HG03442 (cell line): ENCODE measurements at regions not wholly inside any gene's neighbourhood (a gene's known extent, or its start where the extent isn't known, plus 50 kb on each side); places are given as distances from the start of the nearest gene placed in this dataset.
A peak's percentile ranks its signal among the peaks of the same experiment; 100 is the strongest.

Experiments used
- ATAC-seq: cut with Tn5 transposase; IDR thresholded peaks from one replicate; pipeline ENCODE4 v1.9.1; 2021; ENCODE audit warnings: mild to moderate bottlenecking, moderate library complexity; ENCODE audit not compliant: unreplicated experiment

DNA sequence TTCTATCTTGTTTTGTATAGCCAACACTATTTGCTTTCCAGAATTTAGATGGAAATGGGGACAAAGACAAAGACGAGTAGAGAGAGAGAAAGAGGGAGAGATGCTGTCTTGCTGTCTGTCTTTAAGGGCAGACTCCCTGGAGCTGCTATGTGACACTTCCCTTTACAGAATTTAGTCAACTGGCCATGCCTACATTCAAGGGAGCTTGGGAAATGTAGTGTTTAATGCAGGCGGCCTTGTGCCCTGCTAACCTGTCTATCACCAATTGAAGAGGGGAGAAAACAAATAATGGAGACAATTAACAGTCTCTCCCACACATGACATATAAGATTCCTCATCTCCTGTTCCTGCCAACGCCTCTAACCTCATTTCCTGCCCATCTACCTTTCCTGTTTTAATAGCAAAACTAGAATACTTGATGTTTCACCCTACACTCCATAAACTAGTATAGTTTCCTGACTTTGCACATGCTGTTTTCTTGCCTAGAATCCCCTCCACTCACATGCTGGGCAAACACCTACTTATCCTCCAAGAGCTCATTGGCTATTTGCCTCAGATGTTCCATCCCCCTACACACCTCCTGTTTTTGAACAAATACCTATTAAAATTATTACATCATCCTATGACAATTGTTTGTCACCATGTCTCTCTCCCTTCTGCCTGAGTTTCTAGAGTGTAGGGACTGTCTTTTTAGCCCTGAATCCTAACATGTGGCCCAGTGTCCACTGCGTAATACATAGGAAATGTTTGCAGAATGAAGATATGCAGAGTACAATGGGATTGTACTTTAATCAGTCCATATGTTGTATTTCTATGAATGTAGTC lies 117.2 kb downstream of the SLC25A24 start:
- ATAC-seq: no peak

DNA sequence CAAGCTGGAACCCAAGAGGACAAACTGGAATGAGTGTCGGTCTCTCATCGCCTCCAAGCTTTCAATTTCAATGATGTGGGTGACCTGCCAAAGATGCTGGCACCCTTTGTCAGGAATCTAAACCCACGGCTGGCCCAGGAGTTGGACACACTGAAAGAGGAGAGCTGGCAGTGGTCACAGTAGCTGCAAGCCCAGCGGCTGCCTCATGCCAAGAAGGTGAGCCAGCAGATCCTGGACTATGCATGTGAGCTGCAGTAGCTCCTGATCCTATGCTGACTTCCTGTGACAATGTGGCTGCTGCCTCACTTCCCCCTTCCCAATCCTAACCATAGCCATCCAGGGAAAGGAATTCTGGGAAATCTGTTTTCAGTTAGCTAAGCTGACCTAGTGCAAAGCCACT lies 117.0 kb upstream of the VAV3 start:
- no peak for ATAC-seq

DNA sequence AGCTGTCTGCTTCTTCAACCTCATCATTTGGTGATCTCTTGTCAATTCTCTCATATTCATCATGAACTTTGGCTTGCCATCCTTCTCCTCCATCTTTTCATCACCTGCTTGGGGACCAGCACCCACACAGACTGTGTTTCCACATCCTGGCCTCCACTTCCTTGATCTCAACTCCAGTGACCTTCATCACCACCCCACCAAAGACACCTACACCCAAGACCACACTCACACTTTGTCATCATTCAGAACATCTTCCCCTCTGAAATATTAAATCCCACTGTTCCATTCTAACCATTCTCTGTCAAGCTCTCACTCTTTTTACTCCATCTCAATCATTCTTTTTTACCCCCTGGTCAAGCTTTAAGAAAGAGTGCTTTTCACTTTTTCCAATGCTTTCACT lies 115.5 kb upstream of the VAV3 start:
- no peak for ATAC-seq

- no peak for ATAC-seq
Observed at GRCh38 chr1:108079440-108080025, 114.6 kb upstream of the VAV3 start.

GRCh38 chr1:108077991-108078390 lies 113.0 kb upstream of the VAV3 start:
- no peak for ATAC-seq

DNA sequence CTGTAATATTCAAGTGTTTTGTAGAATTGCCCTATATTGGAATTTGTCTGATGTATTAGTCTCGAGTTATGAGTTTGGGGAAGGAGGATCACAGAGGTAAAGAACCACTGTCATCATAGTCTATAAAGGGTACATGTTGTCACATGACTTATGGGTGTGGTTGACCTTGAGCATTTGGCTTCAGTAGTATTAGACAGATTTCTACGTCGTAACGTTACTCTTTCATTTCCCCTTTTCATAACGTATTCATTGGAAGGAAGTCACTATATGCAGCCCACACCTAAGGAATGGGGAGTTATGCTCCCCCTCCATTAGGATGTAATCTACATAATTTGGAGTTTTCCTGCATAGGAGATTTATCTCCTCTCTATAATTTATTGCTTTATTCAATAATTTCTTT lies 110.1 kb upstream of the VAV3 start:
- peak; percentile 61 for ATAC-seq

DNA sequence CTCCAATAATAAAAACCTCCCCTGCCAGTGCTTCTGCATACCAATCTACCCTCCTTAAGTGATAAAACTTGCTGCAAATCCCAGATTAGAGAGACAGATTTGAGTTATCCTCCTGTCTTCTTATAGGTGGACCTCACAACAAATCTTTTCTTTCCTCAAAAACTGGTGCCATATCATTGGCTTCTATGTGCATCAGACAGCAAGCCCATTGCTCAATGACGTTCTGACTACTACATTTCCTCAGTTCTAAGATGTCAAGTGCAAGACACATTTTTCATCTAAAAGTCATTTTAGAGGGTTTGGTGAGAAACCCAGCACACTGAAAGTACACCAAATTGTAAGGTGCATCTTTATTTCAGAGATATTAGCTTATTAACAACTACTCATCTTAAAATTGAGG lies 107.8 kb upstream of the VAV3 start:
- no peak for ATAC-seq

DNA sequence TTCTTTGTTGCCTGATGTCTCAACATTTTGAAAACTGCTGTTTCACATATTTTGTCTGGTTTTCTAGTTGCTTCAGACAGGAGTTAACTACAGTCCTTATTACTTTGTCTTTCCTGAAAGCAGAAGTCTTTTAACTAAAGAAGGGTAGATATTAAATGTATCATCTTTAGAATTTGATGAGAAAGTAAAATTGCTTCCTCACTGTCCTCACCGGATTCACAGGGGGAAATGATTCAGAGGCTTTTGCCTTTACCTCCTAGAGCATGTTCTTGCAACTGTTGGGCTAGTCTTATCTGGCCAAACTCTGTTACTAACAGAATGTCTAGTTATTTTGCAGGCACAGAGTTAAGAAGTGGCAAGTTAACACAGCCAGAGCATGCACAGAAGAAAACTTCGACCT lies 107.2 kb upstream of the VAV3 start:
- ATAC-seq: no peak

DNA sequence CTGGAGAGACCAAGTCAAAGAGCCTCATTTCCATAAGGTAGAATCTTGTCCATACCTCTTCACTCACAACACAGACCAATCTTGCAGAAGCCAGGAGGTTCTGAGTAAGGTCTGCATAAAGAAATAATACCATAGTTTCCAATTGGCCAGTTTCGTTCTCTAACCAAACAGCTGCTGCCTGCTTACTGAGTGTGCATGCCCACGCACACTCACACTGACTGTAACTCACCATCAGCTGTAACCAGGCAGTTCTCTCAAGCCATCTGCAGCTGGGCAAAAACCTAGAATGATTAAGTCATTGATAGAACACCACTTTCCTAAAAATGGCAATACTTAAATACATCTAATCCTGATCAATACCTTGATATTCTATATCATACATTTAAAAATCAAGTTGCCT lies 106.6 kb upstream of the VAV3 start:
- ATAC-seq: peak; percentile 62

GRCh38 chr1:108070662-108071061 lies 105.7 kb upstream of the VAV3 start:
- ATAC-seq: no peak

GRCh38 chr1:108067884-108068540 lies 103.0 kb upstream of the VAV3 start:
- no peak for ATAC-seq

GRCh38 chr1:108066808-108067207 lies 101.8 kb upstream of the VAV3 start:
- ATAC-seq: no peak

- ATAC-seq: no peak
Observed at GRCh38 chr1:108064255-108064654, 99.3 kb upstream of the VAV3 start.

- ATAC-seq: no peak
Observed at GRCh38 chr1:108063703-108064102, 98.7 kb upstream of the VAV3 start.

- ATAC-seq: no peak
Observed at GRCh38 chr1:108059945-108060344, 95.0 kb upstream of the VAV3 start.

- ATAC-seq: no peak
Observed at GRCh38 chr1:108057541-108057940, 92.6 kb upstream of the VAV3 start.

DNA sequence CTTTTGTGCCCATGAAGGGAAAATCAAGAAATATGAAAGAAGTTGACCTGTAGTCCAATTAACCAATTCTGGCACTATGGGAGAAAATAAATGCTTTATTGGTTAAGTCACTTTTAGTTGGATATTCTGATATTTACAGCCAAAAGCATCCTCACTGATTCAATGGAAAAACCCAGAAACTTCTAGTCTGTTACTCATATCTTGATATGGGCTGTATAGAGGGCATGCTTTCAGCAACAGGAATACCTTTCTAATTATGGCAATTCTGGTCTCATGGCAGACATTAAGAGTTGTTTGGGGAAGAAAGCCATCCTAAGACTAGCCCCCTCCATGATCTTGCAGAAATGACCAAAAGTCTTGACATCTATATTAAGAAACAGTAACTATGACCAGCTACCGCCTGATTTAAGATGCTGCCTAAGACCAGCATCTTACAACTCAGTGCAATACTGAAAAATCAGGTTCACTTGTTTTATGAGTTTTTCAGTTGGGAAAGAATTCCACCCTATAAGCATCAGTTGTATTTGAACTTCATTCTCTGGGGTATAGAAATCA lies 91.5 kb upstream of the VAV3 start:
- ATAC-seq: no peak

- ATAC-seq: no peak
Observed at GRCh38 chr1:108055387-108055786, 90.4 kb upstream of the VAV3 start.

DNA sequence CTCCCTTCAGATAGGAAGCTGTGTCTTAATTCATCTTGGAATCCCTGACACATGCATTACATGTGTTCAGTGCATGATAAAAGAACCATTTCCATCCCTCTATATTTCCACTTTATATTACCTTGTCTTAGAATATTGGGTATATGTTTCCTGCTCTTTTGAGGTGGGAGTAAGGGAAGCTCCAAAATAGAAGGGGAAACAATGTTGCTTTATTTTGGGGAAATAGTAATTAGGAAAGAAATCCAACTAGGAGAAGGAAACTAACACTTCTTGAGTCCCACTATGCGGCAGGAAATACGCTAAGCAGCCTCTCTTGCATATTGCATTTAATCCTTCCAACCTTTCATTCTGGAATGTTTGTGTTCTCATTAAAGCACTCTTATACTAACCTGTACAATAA lies 89.4 kb upstream of the VAV3 start:
- ATAC-seq: no peak

GRCh38 chr1:108053270-108054013 lies 88.5 kb upstream of the VAV3 start:
- ATAC-seq: no peak
